GM19328 (cell line): ENCODE measurements at regions not wholly inside any gene's neighbourhood (a gene's known extent, or its start where the extent isn't known, plus 50 kb on each side); places are given as distances from the start of the nearest gene placed in this dataset.

Source experiments
- ATAC-seq: cut with Tn5 transposase; IDR thresholded peaks from one replicate; pipeline ENCODE4 v1.9.1; 2021; ENCODE audit warnings: mild to moderate bottlenecking, moderate library complexity; ENCODE audit not compliant: unreplicated experiment

GRCh38 chr6:5946701-5947100, 60.0 kb downstream of the NRN1 start:
- no peak for ATAC-seq

DNA sequence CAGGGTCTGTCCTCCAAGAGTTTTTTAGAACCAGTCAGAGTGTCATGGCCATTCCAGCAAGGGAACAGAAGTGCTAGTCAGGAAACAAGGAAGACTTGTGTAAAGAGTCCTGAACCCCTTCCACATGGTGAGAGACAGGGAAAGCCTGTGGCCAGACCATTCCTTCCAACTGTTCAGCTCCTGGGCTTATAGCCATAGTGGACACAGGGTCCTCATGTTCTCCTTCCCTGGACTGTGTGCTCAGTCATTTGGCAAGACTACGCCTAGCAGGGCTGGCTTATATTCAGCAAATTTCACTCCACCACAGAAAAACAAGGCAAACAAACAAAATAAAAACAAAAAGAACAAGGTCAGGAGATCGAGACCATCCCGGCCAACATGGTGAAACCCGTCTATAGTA, 60.5 kb downstream of the NRN1 start:
- ATAC-seq: no peak

DNA sequence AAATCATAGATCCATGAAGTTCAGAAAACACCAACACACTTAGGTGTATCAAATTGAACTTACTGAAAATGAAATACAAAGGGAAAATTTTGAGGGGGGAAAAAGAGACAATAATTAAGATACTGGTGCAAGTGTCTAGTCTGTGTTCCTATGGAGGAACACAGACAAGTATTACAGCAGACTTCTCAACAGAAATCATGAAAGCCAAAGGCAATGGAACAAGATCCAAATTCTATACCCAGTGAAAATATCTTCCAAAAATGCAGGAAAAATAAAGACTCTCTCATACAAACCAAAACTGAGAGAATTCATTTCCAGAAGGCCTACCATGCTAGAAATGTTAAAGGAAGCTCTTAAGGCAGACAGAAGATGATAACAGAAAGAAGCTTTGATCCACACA, 63.1 kb downstream of the NRN1 start:
- no peak for ATAC-seq

GRCh38 chr6:5942591-5942990, 64.1 kb downstream of the NRN1 start:
- no peak for ATAC-seq

DNA sequence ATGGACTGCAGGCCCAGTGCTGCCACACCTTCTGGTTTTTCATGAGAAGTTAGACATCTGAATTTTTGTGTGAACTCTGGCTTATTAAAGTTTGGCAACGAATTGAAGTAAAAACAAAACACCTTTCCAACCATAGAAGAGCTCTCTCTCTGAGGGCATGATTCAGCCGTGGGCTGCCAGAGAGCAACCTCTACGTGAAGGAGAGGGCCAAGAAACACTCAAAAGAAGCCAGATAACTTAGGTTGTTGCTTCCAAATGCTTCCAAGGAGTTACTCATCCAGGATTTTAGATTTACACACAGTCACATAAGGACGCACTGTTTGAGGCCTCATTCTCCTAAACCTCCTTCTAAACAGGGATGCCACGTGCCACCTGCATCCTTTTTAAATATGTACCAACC, 65.5 kb downstream of the NRN1 start:
- ATAC-seq: no peak

GRCh38 chr6:5938934-5939333, 67.8 kb downstream of the NRN1 start:
- no peak for ATAC-seq

DNA sequence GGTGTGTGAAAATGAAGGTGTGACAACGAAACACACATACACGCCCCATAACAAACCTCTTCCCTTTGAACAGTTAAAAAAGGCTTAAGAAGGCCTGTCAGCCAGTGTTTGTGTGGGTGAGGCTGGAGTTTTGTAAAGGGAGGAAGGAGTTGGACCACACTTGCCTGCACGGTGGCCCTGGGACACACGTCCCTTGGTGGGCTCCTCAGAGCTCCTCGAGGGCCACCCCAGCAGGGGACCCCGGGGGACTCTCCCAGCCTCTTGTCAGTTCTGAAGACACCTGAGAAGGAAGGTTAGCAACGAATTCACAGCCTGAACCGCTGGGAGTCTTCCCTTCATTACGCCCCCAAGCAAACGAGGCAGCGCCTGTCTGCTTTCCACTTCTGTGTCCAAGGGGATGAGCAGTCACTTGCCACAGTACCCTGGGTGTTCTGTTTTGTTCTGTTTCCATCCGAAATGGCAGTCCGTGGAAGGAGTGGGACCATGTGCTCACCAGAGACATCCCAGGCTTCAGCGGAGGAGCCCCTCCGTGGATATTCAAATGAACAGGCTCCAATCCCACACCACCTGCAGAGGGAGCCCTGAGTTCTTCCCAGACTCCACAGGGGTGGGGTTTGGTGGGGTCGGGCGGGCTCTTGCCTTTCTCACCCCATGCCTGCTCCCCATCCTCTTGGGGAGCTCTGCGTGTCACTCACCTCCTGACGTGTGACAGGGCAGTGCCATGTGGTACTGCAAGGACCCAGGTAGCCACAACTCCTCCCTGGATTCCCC, 68.6 kb downstream of the NRN1 start:
- no peak for ATAC-seq

- ATAC-seq: no peak
These were observed 69.4 kb downstream of the NRN1 start for GRCh38 chr6:5937169-5937909.

DNA sequence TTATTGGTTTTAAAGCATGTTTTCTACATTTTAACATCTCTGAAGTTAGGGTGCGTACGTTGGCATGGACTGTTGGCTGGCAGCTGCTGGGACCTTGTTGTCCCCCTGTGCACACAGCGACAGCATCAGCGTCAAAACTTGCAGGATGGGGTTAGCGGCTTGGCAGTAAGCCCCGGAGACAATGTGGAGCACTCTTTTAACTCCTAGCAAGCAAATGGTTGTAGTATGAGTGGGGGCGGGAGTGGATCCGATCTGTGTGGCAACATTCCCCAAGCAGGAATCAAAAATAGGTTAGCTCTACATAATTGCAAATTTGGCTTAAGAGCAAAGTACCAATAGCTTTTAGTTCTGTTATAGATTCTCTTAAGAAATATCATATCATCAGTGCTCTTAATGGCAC, 70.1 kb downstream of the NRN1 start:
- no peak for ATAC-seq

DNA sequence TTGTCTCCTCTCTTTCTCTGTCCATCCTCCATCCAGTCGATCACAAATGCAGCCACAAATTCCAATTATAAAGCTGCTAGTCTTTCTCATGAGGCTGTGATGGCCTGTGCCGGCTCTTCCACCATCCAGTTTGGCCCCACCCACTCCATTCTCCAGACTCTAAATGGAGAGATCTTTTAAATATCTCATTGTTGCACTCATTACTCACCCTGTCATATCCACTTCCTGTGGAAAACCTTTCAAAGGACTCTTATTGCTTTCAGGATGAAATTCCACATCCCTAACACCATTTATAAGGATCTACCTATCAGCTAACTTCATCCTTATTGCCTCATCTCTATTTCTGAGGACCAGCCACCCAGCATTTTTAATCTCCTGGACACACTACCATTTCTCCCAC, 70.6 kb downstream of the NRN1 start:
- no peak for ATAC-seq

GRCh38 chr6:5930968-5931367, 75.8 kb downstream of the NRN1 start:
- no peak for ATAC-seq

GRCh38 chr6:5930143-5930770, 76.5 kb downstream of the NRN1 start:
- ATAC-seq: no peak

- ATAC-seq: no peak
These were observed 82.9 kb downstream of the NRN1 start for GRCh38 chr6:5923840-5924239.

DNA sequence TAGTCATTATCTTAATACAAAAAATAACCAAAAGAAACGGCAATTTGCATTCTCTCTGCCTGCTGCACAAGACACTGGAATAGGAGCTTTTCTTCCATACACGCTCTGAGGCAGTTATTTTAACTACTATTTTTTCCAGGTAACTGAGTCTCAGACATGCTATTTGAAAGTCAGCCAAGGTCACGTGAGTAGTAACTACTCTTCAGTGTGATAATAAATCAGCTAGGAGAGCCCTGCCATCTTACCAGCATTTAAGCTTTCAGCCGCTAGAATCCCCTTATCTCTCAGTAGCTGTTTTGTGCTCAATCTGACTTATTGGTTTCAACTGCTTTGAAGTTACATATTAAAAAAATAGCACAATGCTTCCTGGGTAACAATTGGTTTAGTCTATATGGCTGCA, 84.5 kb downstream of the NRN1 start:
- no peak for ATAC-seq

- no peak for ATAC-seq
These were observed 97.0 kb downstream of the NRN1 start for GRCh38 chr6:5909721-5910120.

GRCh38 chr6:5906842-5907241, 99.9 kb downstream of the NRN1 start:
- ATAC-seq: no peak

DNA sequence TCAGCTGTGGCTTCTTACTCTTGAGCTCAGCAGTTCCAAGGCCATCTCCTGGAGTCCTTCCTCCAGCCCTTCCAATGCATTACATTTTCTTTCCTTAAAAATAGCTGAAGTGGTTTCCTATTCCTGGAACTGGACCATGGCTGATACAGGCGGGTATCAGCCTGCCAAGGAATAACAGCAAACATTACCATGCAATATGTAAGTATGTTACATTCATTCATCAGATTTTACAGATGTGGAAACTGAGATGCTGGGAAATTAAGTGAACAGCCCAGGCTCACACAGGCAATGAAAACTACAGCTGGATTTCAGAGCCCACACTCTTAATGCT, 100.4 kb downstream of the NRN1 start:
- no peak for ATAC-seq

DNA sequence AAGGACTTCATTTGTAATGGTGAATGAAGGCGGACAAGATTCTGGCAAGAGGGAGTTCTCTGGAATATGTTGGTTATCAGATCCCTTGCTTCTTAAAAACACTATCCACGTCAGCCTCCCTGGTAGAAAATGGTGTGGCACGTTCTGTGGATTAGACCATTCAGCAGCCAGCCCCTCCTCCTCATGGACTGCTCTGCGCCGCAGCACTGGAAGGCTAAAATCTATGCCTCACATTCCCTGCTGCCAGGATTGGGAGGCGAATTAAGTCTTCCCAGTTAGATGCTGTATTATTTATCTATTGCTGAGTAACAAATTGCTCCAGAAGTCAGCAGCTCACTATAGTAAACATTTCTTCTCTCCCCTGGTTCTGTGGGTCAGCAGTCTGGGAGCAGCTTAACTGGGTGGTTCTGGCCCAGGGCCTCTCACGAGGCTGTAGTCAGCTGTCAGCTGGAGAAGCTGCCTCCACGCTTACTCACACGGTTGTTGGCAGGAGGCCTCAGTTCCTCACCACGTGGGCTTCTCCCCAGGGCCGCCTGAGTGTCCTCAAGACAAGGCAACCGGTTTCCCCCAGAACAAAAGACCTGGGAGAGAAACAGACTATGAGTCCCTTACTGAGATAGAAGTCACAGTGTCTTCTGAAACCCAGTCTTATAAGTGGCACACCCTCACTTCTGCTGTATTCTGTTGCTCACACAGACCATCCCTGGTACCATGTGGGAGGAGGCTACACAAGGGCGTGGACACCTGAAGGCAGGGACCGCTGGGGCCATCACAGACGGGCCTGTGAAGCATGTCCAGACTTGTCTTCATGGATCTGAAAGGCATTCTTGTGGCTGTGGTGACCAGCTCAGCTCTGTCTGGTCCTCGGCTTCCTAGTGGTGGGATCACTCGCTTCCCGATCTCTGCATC, 101.0 kb downstream of the NRN1 start:
- no peak for ATAC-seq

- ATAC-seq: no peak
These were observed 102.2 kb downstream of the NRN1 start for GRCh38 chr6:5904532-5904931.

GRCh38 chr6:5899216-5900045, 107.3 kb downstream of the NRN1 start:
- ATAC-seq: no peak
